ENCODE measurements at regions not wholly inside any gene's neighbourhood (a gene's known extent, or its start where the extent isn't known, plus 50 kb on each side); places are given as distances from the start of the nearest gene placed in this dataset.

DNA sequence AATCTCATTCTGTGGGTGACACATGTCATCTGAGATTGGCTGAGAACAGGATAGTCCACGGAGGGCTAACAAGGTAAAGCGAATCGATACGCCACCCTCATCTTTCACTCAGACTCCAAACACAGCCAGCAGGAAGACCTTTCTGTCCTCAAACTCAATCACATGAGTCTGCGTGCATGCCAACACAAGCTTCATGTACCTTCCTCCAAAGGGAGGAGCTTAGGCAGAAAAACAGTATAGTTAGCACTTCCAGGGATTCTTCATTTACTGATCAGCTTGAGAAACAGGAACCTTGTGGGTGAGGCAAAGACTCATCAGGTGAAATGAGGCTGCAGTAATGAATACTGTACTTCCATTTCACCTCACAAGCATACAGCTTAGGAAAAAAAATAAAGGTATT, 767.1 kb upstream of the API5 start:
- Histone ChIP-seq H3K4me3 (ENCODE audit: low read depth, low read length) (no peak overlapping the region), H3K27me3 (ENCODE audit: control insufficient read depth, insufficient read depth, low read length) (no peaks in the 10 kb centered on the region), H3K9me3 (ENCODE audit: control insufficient read depth, insufficient read depth, low read length) (peaks cover 4% of the 10 kb centered on the region; the same call in 1 of the 2 replicates), H3K27ac (ENCODE audit: low read depth, low read length) (no peak overlapping the region)
- TF ChIP-seq, protein P1, sequence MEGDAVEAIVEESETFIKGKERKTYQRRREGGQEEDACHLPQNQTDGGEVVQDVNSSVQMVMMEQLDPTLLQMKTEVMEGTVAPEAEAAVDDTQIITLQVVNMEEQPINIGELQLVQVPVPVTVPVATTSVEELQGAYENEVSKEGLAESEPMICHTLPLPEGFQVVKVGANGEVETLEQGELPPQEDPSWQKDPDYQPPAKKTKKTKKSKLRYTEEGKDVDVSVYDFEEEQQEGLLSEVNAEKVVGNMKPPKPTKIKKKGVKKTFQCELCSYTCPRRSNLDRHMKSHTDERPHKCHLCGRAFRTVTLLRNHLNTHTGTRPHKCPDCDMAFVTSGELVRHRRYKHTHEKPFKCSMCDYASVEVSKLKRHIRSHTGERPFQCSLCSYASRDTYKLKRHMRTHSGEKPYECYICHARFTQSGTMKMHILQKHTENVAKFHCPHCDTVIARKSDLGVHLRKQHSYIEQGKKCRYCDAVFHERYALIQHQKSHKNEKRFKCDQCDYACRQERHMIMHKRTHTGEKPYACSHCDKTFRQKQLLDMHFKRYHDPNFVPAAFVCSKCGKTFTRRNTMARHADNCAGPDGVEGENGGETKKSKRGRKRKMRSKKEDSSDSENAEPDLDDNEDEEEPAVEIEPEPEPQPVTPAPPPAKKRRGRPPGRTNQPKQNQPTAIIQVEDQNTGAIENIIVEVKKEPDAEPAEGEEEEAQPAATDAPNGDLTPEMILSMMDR (IDR thresholded peaks at IDR 0.05; ENCODE audit: low read depth, low read length): no peak
- CTCF ChIA-PET: interaction anchor here (1.0 kb wide), 1 partner anchor 19 kb away, joined by 3 read pairs; no protein-coding TSS in a partner anchor
- POLR2A ChIA-PET: no interaction called here
- DNase-seq (ENCODE audit: low read depth, low spot score): no peak

DNA sequence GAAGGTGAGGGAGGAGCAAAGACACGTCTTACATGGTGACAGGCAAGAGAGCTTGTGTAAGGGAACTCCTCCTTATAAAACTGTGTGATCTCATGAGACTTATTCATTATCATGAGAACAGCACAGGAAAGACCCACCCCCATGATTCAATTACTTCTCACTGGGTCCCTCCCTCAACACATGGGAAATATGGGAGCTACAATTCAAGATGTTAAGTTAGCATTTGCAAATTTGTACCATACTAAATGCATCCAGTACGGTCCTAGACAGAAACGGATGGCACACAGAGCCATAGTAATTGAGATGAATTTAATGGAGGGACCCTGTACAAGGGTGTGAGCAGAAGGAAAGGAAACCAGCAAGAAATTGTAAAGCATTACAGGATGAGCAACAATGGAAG, 765.8 kb upstream of the API5 start:
- no peak overlapping the region for H3K4me3 ChIP-seq (ENCODE audit: low read depth, low read length)
- no peaks in the 10 kb centered on the region for H3K27me3 ChIP-seq (ENCODE audit: control insufficient read depth, insufficient read depth, low read length)
- POLR2A ChIA-PET: no interaction called here
- CTCF ChIA-PET: no interaction called here
- H3K27ac ChIP-seq (ENCODE audit: low read depth, low read length): no peak overlapping the region
- H3K9me3 ChIP-seq (ENCODE audit: control insufficient read depth, insufficient read depth, low read length): peaks cover 4% of the 10 kb centered on the region; the same call in 1 of the 2 replicates
- no peak for DNase-seq (ENCODE audit: low read depth, low spot score)
- TF ChIP-seq, protein P1 (IDR thresholded peaks at IDR 0.05; ENCODE audit: low read depth, low read length): no peak

DNA sequence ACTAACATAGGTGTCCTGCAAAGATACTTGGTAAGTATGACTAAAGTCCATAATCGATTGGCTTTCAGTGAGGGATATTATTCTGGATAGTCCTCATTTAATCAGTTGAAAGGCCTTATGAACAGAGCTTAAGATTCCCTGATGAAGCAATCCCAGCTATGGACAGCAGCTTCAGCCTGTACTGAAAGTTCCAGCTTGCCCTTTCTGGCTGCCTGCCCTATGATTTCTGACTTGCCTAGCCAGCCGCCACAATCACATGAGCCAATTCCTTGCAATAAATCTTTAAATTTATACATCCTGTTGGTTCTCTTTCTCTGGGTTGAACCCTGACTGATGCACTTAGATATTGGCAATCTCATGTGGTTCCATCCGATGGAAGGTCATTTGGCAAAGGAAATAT, 759.0 kb upstream of the API5 start:
- POLR2A ChIA-PET: no interaction called here
- H3K4me3 ChIP-seq (ENCODE audit: low read depth, low read length): no peak overlapping the region
- CTCF ChIA-PET: no interaction called here
- H3K27ac ChIP-seq (ENCODE audit: low read depth, low read length): no peak overlapping the region
- H3K9me3 ChIP-seq (ENCODE audit: control insufficient read depth, insufficient read depth, low read length): peaks cover 5% of the 10 kb centered on the region; the same call in 1 of the 2 replicates
- no peak for DNase-seq (ENCODE audit: low read depth, low spot score)
- TF ChIP-seq, protein P1 (IDR thresholded peaks at IDR 0.05; ENCODE audit: low read depth, low read length): no peak
- no peaks in the 10 kb centered on the region for H3K27me3 ChIP-seq (ENCODE audit: control insufficient read depth, insufficient read depth, low read length)

DNA sequence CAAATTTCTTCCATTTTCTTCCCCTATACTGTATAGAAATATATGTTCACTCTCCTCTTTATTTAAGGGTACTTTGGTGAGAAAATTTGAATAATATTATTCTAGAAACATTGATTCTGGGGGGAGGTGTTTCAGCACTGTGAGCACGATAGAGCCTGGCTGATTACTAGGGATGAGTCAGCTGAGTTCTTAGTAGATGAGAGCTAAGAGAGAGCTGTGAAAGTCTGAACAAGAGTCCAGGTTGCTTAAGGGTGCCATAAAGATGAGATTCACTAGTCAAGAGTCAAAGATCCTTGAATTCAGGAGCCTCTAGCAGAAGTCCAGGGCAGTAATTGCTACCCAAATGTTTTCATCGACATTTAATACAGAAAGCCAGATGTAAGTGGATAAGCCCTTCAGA, 756.6 kb upstream of the API5 start:
- no peak for DNase-seq (ENCODE audit: low read depth, low spot score)
- H3K9me3 ChIP-seq (ENCODE audit: control insufficient read depth, insufficient read depth, low read length): peaks cover 9% of the 10 kb centered on the region; the same call in 1 of the 2 replicates
- POLR2A ChIA-PET: no interaction called here
- no peak overlapping the region for H3K4me3 ChIP-seq (ENCODE audit: low read depth, low read length)
- TF ChIP-seq, protein P1 (IDR thresholded peaks at IDR 0.05; ENCODE audit: low read depth, low read length): no peak
- CTCF ChIA-PET: no interaction called here
- H3K27me3 ChIP-seq (ENCODE audit: control insufficient read depth, insufficient read depth, low read length): no peaks in the 10 kb centered on the region
- H3K27ac ChIP-seq (ENCODE audit: low read depth, low read length): no peak overlapping the region

DNA sequence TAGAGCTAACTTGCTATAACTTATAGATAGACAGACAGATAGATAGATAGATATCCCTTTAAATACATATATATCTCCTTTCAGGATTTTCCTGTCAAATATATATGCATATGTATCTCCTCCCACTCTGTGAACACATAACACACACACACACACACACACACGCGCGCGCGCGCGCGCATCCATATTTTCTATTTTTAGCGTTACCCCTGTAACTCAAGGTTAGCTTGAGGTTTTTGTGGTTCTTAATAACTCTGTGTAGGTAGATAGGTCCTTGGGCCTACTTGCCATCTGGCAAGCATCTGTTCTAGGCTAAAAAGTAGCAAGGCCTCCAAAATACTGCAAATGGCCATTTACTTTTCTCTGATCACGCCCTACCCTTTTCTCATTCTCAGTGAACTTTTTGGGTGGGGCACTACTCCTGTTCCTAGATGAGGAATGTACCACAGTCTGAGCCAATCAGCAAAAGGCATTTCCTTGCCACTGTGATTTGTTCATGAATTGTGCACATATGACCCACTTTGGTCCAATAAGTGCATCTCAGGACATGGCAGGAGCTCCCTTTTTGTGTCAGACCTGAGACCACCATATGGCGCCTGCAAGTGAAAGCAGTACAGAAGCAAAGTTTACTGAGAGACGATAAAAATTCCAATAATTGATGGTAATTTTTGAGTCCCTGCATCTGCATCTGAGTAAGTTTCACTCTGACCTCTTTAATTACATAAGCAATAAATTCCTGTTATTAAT, 740.5 kb upstream of the API5 start:
- Histone ChIP-seq H3K27ac (ENCODE audit: low read depth, low read length) (no peak overlapping the region), H3K9me3 (ENCODE audit: control insufficient read depth, insufficient read depth, low read length) (peaks cover 8% of the 10 kb centered on the region), H3K27me3 (ENCODE audit: control insufficient read depth, insufficient read depth, low read length) (no peaks in the 10 kb centered on the region), H3K4me3 (ENCODE audit: low read depth, low read length) (no peak overlapping the region)
- ChIA-PET CTCF (no interaction called here), POLR2A (no interaction called here)
- DNase-seq (ENCODE audit: low read depth, low spot score): no peak
- TF ChIP-seq, protein P1 (IDR thresholded peaks at IDR 0.05; ENCODE audit: low read depth, low read length): no peak
